Liver (tissue), 7 donors: ENCODE measurements at regions not wholly inside any gene's neighbourhood (a gene's known extent, or its start where the extent isn't known, plus 50 kb on each side); places are given as distances from the start of the nearest gene placed in this dataset.

Experiments used
- DNase-seq: peaks from one replicate; pipeline ENCODE4 v3.0.0-alpha.2; 2017; ENCODE audit warnings: low spot score
- H3K27ac ChIP-seq, 2 donors: one replicate each; pipeline ENCODE4 v1.7.0; 2013; ENCODE audit warnings: inconsistent platforms in 2 of 2, low read length in 2 of 2, control low read depth in 1 of 2, low read depth in 1 of 2, mild to moderate bottlenecking in 1 of 2
- H3K27me3 ChIP-seq, 4 donors: one replicate each; pipeline versions ENCODE4 v1.6.1 to v1.7.0; 2013; ENCODE audit warnings: low read length in 3 of 4, inconsistent platforms in 1 of 4, mild to moderate bottlenecking in 1 of 4, moderate library complexity in 1 of 4; ENCODE audit not compliant: control insufficient read depth in 4 of 4, insufficient read depth in 4 of 4
- H3K36me3 ChIP-seq, 4 donors: one replicate each; pipeline versions ENCODE4 v1.6.1 to v1.7.0; 2013; ENCODE audit warnings: low read length in 3 of 4, mild to moderate bottlenecking in 3 of 4, low read depth in 1 of 4, moderate library complexity in 1 of 4; ENCODE audit not compliant: control insufficient read depth in 4 of 4, insufficient read depth in 3 of 4
- H3K4me1 ChIP-seq, 4 donors: one replicate each; pipeline versions ENCODE4 v1.6.1 to v1.7.0; 2013; ENCODE audit warnings: low read length in 3 of 4, mild to moderate bottlenecking in 3 of 4, moderate library complexity in 1 of 4; ENCODE audit not compliant: control insufficient read depth in 4 of 4, insufficient read depth in 4 of 4
- H3K4me3 ChIP-seq, 3 donors: one replicate each; pipeline versions ENCODE4 v1.6.1 to v1.7.0; 2013; ENCODE audit warnings: low read length in 3 of 3, control low read depth in 1 of 3, low read depth in 1 of 3, mild to moderate bottlenecking in 1 of 3
- H3K9ac ChIP-seq, 2 donors: one replicate each; pipeline ENCODE4 v1.7.0; 2013; ENCODE audit warnings: low read length in 2 of 2, mild to moderate bottlenecking in 2 of 2, moderate library complexity in 2 of 2, control low read depth in 1 of 2, low read depth in 1 of 2
- H3K9me3 ChIP-seq, 4 donors: one replicate each; pipeline versions ENCODE4 v1.6.1 to v1.7.0; 2013; ENCODE audit warnings: low read length in 3 of 4; ENCODE audit not compliant: control insufficient read depth in 4 of 4
- EGR1 ChIP-seq, 2 donors: IDR thresholded peaks; 2 replicates each; pipeline ENCODE4 v1.6.1; 2016 to 2018; ENCODE audit warnings: antibody characterized with exemption in 2 of 2, low read depth in 2 of 2
- FOXA1 ChIP-seq: IDR thresholded peaks from 2 replicates; pipeline ENCODE4 v1.6.1; 2016; ENCODE audit warnings: antibody characterized with exemption
- FOXA2 ChIP-seq: IDR thresholded peaks from 2 replicates; pipeline ENCODE4 v1.6.1; 2016; ENCODE audit warnings: antibody characterized with exemption
- GABPA ChIP-seq, 2 donors: IDR thresholded peaks in 1 of 2; conservative IDR thresholded peaks in 1 of 2; 2 replicates each; pipeline ENCODE4 v1.6.1; 2016; ENCODE audit warnings: antibody characterized with exemption in 2 of 2, mild to moderate bottlenecking in 1 of 2, moderate library complexity in 1 of 2
- HNF4A ChIP-seq, 2 donors: conservative IDR thresholded peaks; 2 replicates each; pipeline ENCODE4 v1.6.1; 2016; ENCODE audit warnings: antibody characterized with exemption in 2 of 2, mild to moderate bottlenecking in 2 of 2
- HNF4G ChIP-seq: IDR thresholded peaks from 2 replicates; pipeline ENCODE4 v1.6.1; 2016; ENCODE audit warnings: antibody characterized with exemption
- JUND ChIP-seq, 2 donors: IDR thresholded peaks; 2 replicates each; pipeline ENCODE4 v1.6.1; 2016; ENCODE audit warnings: antibody characterized with exemption in 2 of 2
- NR2F2 ChIP-seq: IDR thresholded peaks from 2 replicates; pipeline ENCODE4 v1.6.1; 2016; ENCODE audit warnings: antibody characterized with exemption
- RXRA ChIP-seq, 2 donors: IDR thresholded peaks; 2 replicates each; pipeline ENCODE4 v1.6.1; 2017 to 2018; ENCODE audit warnings: antibody characterized with exemption in 2 of 2, mild to moderate bottlenecking in 1 of 2
- TAF1 ChIP-seq: conservative IDR thresholded peaks from 2 replicates; pipeline ENCODE4 v1.6.1; 2016; ENCODE audit warnings: antibody characterized with exemption, mild to moderate bottlenecking
- YY1 ChIP-seq: IDR thresholded peaks from 2 replicates; pipeline ENCODE4 v1.6.1; 2016; ENCODE audit warnings: antibody characterized with exemption, mild to moderate bottlenecking
- WGBS: extraction: QIAGEN DNeasy Blood & Tissue Kit; methylation state at CpG from one replicate; pipeline ENCODE4 v1.1.7; 2013; 5-methylcytosine and 5-hydroxymethylcytosine counted together
- TF ChIP-seq, protein P1 (sequence below): IDR thresholded peaks from 2 replicates; pipeline ENCODE4 v1.6.1; 2016; ENCODE audit warnings: antibody characterized with exemption
- TF ChIP-seq, protein P2 (sequence below): IDR thresholded peaks from 2 replicates; pipeline ENCODE4 v1.6.1; 2016; ENCODE audit warnings: antibody characterized with exemption
- TF ChIP-seq, protein P3 (sequence below): IDR thresholded peaks from 2 replicates; pipeline ENCODE4 v1.6.1; 2016; ENCODE audit warnings: antibody characterized with exemption, mild to moderate bottlenecking
- donor health status: healthy.
- donor health status: healthy.
- donor health status: healthy.
- donor health status: healthy.

DNA sequence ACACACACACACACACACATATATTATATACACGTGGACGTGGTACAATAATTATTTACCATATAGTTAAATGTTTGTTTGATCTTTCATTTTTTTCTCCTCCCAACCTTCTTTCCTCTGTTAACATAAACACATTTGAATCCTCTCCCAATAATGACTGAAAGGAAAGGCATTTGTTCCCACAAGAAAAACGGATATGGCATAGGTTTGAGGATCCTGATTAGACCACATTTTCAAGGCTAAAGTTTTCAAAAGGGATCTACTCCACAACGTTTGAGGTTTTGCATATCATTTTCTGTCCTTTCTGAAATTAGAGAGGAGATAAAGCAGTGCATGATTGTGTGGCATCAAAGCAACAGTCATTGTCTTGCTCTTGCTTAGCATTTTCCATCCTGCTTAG, 1883.4 kb downstream of the STIM2 start (continued):
- TF ChIP-seq FOXA1 (no peak), RXRA (IDR thresholded peaks at IDR 0.05) (no peak)

DNA sequence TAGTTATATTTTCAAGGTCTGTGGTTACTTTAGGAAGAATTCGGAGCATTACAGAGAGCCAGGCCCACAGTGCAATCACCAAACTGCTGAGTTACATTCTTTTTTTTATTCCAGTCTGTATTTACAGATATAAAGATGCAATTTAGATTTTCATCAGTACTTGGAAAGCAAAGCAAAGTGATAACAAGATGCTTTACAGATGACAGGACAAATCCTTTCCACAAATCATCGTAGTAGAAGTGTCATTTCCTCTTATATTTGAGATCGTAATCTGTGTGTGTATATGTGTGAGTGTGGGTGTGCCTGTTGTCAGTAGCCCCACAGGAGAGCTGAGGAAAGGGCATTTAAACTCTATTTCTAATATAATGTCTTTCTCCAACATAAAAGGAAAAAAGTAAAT, 1893.7 kb downstream of the STIM2 start:
- H3K4me1 ChIP-seq: no peaks in the 10 kb centered on the region
- 45% methylated on average over 3 of the region's 3 CpGs for WGBS
- no peak for TF ChIP-seq GABPA (IDR thresholded peaks at IDR 0.05 in 1 of 2, conservative IDR thresholded peaks at IDR 0.05 in 1 of 2)
- no peaks in the 10 kb centered on the region for H3K36me3 ChIP-seq
- no peak overlapping the region for H3K9ac ChIP-seq
- no peak overlapping the region for H3K4me3 ChIP-seq
- DNase-seq: no peak
- H3K27ac ChIP-seq: no peak overlapping the region
- no peaks in the 10 kb centered on the region for H3K27me3 ChIP-seq
- H3K9me3 ChIP-seq: no peaks in the 10 kb centered on the region

DNA sequence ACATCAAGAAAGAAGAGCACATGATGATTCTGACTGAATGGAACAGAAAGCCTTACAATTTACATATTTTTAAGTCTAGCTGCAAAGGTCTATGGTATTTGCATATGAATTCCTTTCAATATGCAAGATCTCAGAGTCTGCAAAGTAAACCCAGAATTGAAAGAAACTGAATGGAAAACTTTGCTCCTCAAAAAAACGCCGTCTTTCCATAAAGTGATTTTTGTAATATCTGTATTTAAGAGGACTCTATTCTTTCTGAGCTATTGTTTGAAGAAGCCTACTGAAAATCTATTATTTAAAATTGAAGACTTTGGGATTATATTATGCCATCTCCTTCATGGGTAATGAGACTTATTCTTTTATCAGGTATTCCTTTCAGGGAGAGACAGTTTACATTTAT, 1894.4 kb downstream of the STIM2 start:
- Histone ChIP-seq H3K9ac (no peak overlapping the region), H3K27me3 (no peaks in the 10 kb centered on the region), H3K4me1 (no peaks in the 10 kb centered on the region), H3K9me3 (no peaks in the 10 kb centered on the region), H3K4me3 (no peak overlapping the region), H3K36me3 (no peaks in the 10 kb centered on the region), H3K27ac (no peak overlapping the region)
- no peak for DNase-seq
- TF ChIP-seq FOXA2: no peak
- TF ChIP-seq, protein P1, sequence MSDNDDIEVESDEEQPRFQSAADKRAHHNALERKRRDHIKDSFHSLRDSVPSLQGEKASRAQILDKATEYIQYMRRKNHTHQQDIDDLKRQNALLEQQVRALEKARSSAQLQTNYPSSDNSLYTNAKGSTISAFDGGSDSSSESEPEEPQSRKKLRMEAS: no peak
- no peak for TF ChIP-seq EGR1 (IDR thresholded peaks at IDR 0.05; ENCODE audit: low read depth in 2 of 2)
- TF ChIP-seq, protein P2, sequence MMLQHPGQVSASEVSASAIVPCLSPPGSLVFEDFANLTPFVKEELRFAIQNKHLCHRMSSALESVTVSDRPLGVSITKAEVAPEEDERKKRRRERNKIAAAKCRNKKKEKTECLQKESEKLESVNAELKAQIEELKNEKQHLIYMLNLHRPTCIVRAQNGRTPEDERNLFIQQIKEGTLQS: no peak
- TF ChIP-seq, protein P3, sequence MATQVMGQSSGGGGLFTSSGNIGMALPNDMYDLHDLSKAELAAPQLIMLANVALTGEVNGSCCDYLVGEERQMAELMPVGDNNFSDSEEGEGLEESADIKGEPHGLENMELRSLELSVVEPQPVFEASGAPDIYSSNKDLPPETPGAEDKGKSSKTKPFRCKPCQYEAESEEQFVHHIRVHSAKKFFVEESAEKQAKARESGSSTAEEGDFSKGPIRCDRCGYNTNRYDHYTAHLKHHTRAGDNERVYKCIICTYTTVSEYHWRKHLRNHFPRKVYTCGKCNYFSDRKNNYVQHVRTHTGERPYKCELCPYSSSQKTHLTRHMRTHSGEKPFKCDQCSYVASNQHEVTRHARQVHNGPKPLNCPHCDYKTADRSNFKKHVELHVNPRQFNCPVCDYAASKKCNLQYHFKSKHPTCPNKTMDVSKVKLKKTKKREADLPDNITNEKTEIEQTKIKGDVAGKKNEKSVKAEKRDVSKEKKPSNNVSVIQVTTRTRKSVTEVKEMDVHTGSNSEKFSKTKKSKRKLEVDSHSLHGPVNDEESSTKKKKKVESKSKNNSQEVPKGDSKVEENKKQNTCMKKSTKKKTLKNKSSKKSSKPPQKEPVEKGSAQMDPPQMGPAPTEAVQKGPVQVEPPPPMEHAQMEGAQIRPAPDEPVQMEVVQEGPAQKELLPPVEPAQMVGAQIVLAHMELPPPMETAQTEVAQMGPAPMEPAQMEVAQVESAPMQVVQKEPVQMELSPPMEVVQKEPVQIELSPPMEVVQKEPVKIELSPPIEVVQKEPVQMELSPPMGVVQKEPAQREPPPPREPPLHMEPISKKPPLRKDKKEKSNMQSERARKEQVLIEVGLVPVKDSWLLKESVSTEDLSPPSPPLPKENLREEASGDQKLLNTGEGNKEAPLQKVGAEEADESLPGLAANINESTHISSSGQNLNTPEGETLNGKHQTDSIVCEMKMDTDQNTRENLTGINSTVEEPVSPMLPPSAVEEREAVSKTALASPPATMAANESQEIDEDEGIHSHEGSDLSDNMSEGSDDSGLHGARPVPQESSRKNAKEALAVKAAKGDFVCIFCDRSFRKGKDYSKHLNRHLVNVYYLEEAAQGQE: no peak
- TF ChIP-seq TAF1: no peak
- no peak for TF ChIP-seq HNF4A (conservative IDR thresholded peaks at IDR 0.05)
- TF ChIP-seq GABPA (IDR thresholded peaks at IDR 0.05 in 1 of 2, conservative IDR thresholded peaks at IDR 0.05 in 1 of 2): no peak
- WGBS: 68% methylated on average over 2 of the region's 2 CpGs

DNA sequence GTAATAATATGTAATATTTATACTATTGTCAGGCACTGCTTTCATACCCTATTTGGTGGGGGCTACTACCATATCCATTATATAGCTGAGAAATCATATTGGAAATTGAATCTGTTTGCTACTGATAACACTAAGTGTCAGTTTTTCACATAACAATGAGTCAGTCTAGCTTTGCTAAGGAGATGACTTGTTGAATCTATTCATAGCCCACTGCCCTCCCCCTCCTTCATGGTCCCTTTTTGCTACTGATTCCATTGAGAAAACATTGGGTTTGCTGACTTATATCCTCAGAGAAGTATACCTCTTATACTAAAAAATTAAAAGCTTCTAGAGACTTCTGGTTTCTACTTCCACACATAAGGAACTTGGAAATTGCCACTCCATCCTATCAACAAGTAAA, 1898.4 kb downstream of the STIM2 start:
- Histone ChIP-seq H3K9ac (no peak overlapping the region), H3K27ac (no peak overlapping the region), H3K4me1 (no peaks in the 10 kb centered on the region), H3K9me3 (no peaks in the 10 kb centered on the region), H3K36me3 (no peaks in the 10 kb centered on the region), H3K27me3 (peaks cover 0 to 3% (median 0%) of the 10 kb centered on the region in 4 donors), H3K4me3 (no peak overlapping the region)
- TF ChIP-seq NR2F2 (no peak), JUND (IDR thresholded peaks at IDR 0.05) (no peak), FOXA2 (no peak), FOXA1 (no peak), HNF4A (conservative IDR thresholded peaks at IDR 0.05) (no peak), EGR1 (IDR thresholded peaks at IDR 0.05; ENCODE audit: low read depth in 2 of 2) (no peak), YY1 (no peak), HNF4G (no peak)
- TF ChIP-seq, protein P3: no peak
- TF ChIP-seq, protein P1: no peak
- DNase-seq: no peak
